ENCODE measurements at regions not wholly inside any gene's neighbourhood (a gene's known extent, or its start where the extent isn't known, plus 50 kb on each side); places are given as distances from the start of the nearest gene placed in this dataset.
"Not testable (repeated sequence)": the region's sequence is repeated elsewhere in the genome, so short reads cannot be mapped to it uniquely, and the experiment has no call there.

DNA sequence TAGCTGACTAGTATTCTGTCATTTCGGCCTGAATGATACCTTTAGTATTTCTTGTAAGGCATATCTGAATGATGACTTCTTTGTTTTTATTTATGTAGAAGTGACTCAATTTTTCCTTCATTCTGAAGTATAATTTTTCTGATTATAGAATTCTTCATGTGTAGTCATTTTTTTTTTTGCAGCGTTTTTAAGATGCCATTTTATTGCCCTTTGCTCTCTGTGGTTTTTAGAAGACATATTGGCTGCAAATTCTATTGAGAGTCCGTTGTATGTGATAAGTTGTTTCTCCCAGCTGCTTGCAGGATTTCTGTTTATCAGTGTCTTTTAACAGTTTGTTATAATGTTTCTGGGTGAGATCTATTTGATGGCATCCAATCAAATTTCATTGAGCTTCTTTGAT lies 1224.8 kb downstream of the JRKL start:
- FAIRE-seq: no peak

DNA sequence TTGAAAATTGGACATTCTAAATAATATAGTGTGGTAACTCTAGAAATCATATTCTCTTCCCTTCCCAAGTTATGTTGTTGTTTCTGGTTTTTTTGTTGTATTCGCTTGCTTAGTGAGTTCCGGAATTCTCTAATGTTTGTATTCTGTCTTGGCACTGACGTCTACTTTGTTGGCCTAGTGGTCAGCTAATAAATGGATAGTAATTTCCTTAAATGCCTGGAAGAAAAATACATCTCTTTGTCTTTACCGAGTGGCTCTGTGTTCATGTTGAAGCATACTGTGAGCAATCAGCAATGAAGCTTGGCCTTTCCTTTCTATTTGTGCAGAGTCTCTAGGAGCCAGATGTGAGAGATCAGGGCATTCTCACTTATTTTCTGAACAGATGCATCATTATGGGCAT lies 1225.7 kb downstream of the JRKL start:
- FAIRE-seq: no peak

DNA sequence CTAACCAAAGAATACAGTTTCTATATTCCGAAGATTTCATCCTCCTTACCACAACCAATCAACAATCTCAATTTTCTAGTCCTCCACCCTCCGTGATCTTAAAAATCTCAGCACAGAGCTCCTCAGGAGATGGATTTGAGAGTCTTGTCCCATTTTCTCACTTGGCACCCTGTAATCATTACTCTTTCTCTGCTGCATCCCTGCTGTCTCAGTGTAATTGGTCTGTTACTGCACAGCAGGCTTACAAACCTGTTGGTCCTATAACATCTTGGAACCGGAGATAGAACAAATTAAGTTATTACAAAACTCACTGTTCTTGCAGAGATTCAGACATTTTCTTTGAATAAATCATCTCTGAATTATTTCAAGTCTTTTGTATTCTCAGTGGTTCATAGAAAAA lies 1227.2 kb downstream of the JRKL start:
- FAIRE-seq: no peak

DNA sequence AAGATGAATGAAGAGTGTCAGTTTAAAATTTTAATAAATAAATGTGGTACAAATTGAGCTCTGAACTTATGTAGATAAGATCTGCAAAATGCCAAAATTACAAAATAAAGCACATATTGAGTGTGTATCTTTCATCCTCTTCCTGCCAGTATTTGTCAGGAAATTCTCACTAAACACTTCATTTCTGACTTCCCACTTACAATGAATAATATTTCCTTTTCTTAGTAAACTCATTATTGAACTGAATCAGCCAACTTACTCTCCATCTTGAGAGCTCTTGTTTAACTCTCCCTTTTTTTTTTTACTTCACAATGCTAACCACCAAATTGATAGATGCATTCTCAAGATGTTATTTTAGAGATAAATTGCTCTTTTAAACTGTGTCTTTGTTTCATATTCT lies 1230.2 kb downstream of the JRKL start:
- FAIRE-seq: no peak

DNA sequence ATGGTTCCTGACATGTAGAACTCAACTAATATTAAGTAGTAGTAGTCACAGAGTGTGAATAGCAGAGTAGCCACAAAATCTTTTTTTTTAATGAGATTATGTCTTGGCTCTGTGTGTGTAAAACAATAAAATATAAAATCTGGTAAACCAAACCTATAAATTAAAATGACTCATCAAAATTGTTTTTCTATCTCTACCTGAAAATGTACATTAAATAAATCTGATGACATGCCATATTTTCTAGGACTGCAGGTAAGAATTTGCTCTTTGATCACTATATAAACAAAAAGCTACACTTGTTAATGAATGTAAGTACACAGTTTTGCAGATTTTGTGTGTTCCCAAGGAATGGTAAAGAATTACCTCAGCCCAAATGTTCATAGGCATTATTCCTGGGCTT lies 1231.5 kb downstream of the JRKL start:
- no peak for FAIRE-seq

DNA sequence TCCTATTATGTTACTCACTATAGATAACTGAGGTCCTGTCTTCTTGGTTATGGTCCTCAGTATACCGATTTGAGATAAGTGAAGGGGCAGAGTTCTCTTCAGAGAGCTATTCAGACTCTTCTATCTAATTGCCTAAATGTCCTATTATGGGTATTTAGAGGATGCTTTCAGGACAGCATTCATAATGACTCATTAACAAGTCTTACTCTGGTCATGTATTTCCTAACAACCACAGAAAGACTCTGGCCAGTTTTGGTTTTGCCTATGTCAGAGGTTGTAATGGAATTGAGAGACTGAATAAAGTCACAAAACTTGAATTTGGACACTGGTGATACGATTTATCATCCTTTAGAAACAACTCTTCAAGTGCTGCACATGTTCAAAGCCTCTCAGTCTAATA lies 1233.0 kb downstream of the JRKL start:
- FAIRE-seq: no peak

DNA sequence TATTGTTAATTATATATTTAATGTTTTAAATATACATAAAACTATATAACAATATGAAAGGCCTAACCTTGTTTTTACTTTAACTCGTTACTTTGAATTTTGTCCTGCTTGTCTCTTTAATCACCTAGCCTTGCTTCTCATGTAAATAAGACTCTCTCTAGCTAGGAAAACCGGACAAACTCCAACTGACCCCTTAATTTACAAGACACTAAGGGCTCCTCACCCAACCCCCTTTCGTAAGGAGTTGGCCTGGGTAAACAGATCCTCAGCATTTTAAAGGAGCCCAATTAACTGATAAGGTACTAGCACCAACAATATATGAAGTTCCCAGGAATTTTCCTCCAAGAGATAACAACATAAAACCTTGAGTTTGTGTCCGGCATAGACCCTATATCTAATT lies 1246.9 kb downstream of the JRKL start:
- not testable (repeated sequence) for FAIRE-seq

DNA sequence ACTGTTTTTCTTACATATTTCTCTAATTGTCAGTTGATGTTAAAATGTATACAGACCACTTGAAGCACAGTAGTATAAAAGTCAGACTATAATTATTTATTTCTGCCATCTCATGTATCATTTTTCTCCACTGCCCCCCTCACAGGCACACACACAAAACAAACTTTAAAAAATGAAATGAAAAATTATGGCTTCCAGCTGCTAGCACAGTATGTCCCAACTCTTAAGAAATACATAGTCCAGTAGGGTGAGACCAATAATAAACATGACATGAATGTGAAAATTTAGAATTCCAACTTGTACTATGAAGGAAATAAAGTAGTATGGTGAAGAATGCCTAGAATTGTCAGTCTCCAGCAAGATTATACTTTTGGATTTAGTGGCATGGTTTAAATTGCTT lies 1247.9 kb downstream of the JRKL start:
- FAIRE-seq: no peak

DNA sequence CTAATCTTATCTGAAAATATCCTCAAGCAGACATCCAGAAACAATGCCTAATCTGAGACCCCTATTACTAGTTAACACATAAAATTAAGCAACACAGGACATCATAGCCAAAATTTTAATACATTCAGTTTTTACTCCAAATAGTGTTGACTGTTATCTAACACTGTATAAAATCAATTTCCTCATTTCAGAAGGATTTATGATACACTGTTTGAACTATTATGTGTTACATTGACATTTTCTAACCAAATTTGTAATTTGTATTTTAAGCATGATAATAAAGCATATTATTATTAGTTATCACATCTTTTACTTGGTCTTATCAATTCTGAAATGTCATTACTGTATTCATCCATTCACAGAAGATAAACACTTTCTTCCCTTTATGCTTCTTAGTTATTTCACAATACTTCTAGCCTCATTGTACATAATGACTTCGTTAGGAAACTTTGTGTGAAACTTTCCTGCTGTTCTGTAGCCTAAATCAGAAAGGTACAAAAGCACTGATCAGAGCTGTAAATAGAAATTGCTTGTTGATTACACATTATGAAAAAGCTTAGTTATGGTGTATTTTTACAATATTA lies 1248.9 kb downstream of the JRKL start:
- FAIRE-seq: no peak

DNA sequence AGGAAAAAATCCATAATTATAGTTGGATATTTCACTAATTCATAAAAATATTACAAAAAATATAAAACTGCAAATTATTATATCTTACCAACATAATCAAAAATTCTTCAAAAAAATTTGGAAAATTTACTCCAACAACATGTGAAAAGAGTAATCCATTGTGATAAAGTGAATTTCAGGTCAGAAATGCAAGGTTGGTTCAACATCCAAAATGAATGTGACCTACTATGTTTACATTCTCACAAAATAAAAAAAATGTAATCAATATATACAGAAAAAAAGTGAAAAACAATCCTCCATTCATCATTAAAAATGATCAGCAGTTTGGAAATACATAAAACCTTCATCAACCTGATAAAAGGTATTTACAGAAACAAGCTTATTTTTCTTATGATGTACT lies 1252.2 kb downstream of the JRKL start:
- FAIRE-seq: no peak

DNA sequence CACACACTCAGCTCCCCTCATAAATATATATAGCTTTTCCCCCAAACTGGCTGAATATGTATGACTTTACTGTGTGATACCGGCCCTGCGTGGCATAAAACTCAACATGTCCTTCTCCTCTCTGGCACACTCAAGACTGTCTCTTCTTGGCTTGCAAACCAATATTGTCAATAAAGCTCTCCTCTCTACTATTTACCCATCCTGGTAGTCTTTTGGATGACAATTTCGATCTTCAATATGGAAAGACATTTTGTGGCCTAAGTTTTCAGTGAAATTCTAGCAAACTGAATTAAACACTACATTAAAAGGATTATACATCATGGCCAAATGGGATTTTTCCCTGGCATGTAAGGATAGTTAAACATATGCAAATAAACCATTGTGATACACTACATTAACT lies 1255.9 kb downstream of the JRKL start:
- no peak for FAIRE-seq

DNA sequence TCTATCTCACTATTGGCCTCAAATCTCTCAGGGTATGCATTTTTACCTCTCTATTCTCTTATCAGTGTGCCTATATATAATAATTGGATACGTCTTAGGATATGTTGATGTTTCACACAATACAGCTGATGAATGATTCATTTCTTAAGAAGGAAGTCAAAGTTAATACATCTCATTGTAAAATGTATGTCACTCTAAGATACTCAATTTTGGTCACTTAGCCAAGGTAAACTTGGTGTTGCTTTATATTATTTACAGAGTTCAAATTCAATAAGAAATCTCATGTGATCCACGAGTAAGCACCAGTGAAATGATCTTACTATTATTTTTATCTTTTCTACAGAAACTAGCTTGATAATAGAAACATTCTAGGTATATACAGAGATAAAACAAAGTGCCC lies 1266.5 kb downstream of the JRKL start:
- FAIRE-seq: no peak

DNA sequence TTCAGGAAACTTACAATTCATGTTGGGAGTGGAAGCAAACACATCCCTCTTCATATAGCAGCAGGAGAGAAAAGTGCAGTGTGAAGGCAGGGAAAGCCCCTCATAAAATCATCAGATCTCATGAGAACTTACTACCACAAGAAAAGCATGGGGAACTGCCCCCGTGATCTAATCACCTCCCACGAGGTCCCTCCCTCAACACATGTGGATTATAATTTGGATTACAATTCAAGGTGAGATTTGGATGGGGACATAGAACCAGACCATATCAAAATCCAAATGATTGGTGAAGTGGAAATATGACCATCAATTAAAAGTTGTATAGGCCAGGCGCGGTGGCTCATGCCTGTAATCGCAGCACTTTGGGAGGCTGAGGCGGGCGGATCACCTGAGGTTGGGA lies 1268.0 kb downstream of the JRKL start:
- FAIRE-seq: no peak

DNA sequence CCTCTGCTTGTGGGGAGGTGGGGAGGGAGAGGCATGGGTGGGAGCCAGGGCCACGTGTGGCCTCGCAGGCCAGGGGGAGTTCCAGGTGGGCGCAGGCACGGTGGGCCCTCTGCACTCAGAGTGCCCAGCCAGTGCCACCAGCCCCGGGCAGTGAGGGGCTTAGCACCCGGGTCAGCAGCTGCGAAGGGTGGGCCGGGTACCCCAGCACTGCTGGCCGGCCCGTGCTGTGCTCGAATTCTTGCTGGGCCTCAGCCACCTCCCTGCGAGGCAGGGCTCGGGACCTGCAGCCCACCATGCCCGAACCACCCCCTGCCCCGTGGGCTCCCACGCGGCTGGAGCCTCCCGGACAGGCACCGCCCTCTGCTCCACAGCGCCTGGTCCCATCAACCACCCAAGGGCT lies 1277.2 kb downstream of the JRKL start:
- no peak for FAIRE-seq

DNA sequence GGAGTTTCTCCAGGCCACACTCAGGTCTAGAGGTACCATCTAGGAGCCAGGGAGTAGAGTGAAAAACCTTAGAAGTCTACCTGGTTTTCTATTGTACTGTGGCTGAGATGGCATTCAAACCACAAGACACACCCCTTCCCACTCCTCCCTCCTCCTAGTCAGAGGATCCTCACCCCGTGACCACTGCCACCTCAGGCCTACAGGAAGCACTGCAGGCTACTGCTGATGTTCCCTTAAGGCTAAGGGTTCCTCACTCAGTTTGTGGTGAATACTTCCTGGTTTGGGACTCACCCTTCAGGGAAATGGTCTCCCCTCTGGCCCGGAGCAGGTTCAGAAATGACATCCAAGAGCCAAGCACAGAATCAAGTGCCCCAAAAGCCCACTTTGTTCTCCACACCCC lies 1293.9 kb downstream of the JRKL start:
- FAIRE-seq: no peak

DNA sequence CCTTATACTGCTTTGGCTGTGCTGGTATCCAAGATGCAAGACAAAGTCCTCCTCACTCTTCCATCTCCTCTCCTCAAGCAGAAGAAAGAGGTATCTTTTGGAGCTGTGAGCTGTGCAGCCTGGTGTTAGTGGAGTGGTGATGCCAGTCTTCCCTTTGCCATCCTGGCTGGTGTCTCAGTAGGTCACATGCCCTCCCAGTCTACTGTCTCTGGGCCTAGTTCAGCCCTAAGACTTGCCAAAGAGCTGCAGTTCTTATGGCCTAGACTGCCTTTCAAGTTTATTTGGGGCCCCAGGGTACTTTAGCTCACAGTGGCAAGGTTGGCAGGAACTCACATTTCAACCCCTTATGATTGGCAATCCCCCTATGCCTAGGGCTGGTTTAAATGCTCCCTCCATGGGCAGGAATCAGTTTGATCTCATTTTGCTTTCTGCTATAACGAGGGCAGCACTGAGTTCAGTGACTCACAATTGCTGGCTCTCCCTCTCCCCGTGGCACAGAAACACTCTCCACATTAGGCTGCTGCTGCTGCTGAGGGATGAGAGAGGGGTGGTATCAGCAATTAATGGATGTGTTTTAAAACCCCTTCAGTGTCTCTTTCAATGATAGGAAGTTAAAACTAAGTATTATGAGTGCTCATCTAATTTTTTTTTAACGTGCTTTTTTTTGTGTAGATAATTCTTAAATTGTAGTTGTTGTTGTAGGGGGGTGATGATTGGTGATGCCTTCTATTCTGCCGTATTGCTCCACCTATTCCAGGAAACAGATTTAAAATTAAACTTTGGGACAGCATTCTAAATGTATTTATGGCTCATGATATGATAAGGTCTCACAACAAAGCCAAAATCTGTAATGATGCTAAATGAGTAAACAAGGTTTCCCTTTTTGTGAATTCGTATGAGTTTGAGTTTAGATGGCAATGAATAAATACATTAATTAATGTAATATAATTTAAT lies 1295.0 kb downstream of the JRKL start:
- no peak for FAIRE-seq

DNA sequence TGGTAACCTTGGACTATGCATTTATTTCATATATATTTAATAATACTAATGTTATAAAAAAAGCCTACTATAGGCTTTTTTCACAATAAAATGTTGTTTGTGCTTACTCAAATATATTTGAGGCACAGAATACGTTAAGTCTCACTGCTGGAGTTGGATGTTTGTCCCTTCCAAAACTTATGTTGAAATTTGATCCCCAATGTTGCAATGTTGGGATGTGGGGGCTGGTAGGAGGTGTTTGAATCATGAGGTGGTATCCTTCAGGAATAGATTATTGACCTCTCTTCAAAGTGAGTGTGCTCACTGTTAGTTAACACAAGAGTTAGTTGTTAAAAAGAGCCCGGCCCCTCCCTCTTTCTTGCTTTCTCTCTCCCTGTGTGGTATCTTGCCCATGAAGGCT lies 1295.9 kb downstream of the JRKL start:
- FAIRE-seq: no peak

DNA sequence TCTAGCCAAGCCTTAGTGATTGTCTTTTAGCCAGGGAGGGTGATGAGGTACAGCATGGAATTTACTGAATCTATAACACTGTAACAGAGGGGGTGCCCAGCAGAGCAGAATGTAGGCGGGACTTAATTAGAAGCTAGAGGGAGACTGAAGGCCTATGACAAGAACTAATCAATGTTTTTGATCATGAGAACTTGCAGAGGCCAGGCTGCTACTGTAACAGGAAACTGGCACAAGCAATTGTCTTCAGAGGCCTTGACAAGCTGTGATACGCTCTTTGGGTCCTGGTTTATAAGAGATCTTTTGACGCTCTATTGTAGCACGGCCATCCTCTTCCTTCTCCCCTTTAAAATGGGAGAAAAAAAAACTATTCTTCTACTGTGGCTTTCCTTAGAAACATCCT lies 1297.3 kb downstream of the JRKL start:
- no peak for FAIRE-seq

DNA sequence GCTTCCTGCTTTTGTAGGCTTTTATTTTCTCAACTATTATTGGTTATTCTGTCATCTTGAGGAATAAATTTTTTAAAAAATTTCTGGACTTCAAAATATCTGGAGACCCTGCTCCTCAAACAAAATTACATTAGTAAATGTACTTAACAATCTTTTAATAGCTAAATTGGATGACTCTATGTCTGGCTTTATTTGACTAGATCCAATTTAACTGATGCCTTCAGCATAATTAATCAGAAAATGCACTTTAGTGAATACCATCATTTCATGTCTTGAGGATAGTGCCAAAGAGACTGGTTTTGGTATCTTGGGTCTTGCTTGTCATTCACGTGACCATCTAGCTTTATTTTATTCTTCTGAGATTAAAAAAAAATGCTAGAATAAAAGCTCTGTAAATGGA lies 1301.2 kb downstream of the JRKL start:
- FAIRE-seq: no peak

DNA sequence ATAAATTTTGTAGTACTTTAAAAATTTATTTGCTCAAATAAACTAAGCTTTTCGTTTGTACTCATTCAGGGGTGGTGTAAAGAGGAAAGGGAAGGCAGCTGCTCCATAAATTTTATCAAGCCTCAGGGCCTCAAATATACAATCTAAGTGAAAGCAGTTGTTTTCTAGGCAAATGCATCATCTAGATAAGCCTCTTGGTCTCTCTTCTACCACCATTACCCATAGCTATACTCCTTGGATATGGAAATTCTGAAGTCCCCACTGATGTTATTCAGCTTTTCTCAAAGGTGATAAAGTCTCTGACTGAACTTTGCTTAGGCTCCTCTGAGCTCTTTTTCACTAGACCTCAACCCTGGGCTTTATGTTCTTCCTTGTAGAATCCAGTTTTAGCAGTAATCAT lies 1313.1 kb downstream of the JRKL start:
- no peak for FAIRE-seq

DNA sequence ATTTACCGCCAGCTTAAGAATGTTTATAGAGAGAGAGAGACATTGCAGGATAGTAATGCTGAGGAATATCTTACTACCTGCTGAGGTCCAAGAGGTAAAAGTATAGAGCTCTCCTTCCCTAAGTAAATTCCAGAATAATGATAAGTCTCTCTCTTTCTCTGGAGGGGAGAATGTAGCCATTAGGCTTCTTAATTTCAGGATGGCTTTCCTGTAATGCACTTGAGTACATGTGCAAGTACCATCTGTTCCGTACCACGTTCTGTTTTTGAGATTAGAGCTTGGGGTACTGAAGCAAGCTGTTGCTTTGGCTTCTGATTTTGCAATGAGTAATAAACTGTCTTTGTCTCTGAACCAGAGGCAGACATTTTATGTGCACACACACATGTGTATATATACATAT lies 1314.0 kb downstream of the JRKL start:
- no peak for FAIRE-seq

DNA sequence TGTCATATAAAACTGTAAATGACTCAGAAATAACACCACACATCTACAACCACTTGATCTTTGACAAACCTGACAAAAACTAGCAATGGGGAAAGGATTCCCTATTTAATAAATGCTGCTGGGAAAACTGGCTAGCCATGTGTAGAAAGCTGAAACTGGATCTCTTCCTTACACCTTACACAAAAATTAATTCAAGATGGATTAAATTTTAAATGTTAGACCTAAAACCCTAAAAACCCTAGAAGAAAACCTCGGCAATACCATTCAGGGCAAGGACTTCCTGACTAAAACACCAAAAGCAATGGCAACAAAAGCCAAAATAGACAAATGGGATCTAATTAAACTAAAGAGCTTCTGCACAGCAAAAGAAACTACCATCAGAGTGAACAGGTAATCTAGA lies 1315.3 kb upstream of the CNTN5 start:
- not testable (repeated sequence) for FAIRE-seq

DNA sequence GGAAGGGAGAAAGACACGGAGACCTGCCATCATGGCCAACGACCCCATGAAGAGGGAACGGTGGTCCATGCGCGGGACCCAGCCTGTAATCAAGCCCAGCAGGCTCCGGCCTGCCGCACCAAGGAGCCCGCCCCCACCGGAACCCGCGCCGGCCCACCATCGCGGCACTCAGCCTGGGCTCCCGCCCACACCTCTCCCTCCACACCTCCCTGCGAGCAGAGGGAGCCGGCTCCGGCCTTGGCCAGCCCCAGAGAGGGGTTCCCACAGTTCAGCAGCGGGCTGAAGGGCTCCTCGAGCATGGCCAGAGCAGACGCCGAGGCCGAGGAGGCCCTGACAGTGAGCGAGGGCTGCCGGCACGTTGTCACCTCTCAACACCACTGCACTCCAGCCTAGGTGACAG lies 1302.8 kb upstream of the CNTN5 start:
- FAIRE-seq: no peak

DNA sequence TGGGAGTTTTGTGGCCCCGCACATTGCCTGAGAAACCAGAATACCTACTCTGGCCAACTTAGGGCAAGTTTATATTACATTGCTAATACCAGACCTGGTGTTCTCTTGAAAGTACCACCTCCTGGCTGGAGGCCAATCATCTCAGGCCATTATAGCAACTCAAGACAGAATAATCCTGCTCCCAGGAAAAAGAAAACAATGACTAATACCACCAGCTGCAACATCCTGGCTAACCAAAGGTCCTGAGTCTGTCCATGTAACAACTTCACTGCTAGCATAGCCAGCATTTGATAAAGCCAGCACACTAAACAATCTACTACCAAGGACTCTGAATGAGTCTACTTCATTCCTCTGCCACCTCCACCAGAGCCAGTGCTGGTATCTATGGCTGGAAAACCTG lies 1298.7 kb upstream of the CNTN5 start:
- FAIRE-seq: no peak

DNA sequence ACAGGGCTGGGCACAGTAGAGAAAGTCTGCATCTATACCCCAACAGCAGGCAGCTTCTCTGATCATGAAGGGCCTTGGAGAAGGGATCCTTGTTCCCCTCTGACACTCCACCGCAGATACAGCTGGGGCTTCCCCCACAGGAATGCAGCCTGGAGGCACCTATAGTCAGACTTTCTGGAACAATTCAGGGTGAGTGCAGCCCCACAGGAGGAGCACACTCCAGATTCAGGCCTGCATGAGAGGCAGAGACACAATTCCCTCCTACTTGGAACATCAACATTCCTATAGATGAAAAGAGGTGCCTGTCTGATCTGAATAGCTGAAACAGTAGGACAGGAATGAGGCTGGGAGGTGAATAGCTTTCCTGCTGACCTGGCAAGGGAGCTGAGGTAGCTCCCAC lies 1298.0 kb upstream of the CNTN5 start:
- FAIRE-seq: no peak
